SIG-M5 treated with dmso at 0.1 percent for 504 hours (cell line): ENCODE measurements at regions not wholly inside any gene's neighbourhood (a gene's known extent, or its start where the extent isn't known, plus 50 kb on each side); places are given as distances from the start of the nearest gene placed in this dataset.

Experiments
- DNase-seq: peaks from one replicate; lab custom pipeline; 2025; ENCODE audit not compliant: unreplicated experiment; lab: John Stamatoyannopoulos, UW

- no peak for DNase-seq
Observed at GRCh38 chr16:5479926-5480325, 382.3 kb upstream of the EEF2KMT start.

GRCh38 chr16:5478036-5478435, 380.4 kb upstream of the EEF2KMT start:
- no peak for DNase-seq

- DNase-seq: no peak
Observed at GRCh38 chr16:5477251-5477650, 379.7 kb upstream of the EEF2KMT start.

- no peak for DNase-seq
Observed at GRCh38 chr16:5472552-5472951, 375.0 kb upstream of the EEF2KMT start.

GRCh38 chr16:5468488-5468887, 370.9 kb upstream of the EEF2KMT start:
- no peak for DNase-seq

GRCh38 chr16:5467552-5467951, 370.0 kb upstream of the EEF2KMT start:
- no peak for DNase-seq

GRCh38 chr16:5466551-5466950, 369.0 kb upstream of the EEF2KMT start:
- no peak for DNase-seq

- DNase-seq: no peak
Observed at GRCh38 chr16:5465714-5466113, 368.1 kb upstream of the EEF2KMT start.

GRCh38 chr16:5463820-5464219, 366.2 kb upstream of the EEF2KMT start:
- DNase-seq: no peak

GRCh38 chr16:5461574-5461973, 364.0 kb upstream of the EEF2KMT start:
- no peak for DNase-seq

GRCh38 chr16:5461141-5461540, 363.5 kb upstream of the EEF2KMT start:
- DNase-seq: no peak

GRCh38 chr16:5460701-5461100, 363.1 kb upstream of the EEF2KMT start:
- no peak for DNase-seq

GRCh38 chr16:5459863-5460262, 362.3 kb upstream of the EEF2KMT start:
- DNase-seq: no peak

GRCh38 chr16:5455110-5455509, 357.5 kb upstream of the EEF2KMT start:
- DNase-seq: no peak

GRCh38 chr16:5454349-5454748, 356.8 kb upstream of the EEF2KMT start:
- no peak for DNase-seq

GRCh38 chr16:5451641-5452040, 354.0 kb upstream of the EEF2KMT start:
- DNase-seq: no peak

- no peak for DNase-seq
Observed at GRCh38 chr16:5450409-5451104, 353.0 kb upstream of the EEF2KMT start.

GRCh38 chr16:5449901-5450300, 352.3 kb upstream of the EEF2KMT start:
- DNase-seq: no peak

- DNase-seq: no peak
Observed at GRCh38 chr16:5448798-5449197, 351.2 kb upstream of the EEF2KMT start.

- DNase-seq: no peak
Observed at GRCh38 chr16:5447734-5448133, 350.1 kb upstream of the EEF2KMT start.

- no peak for DNase-seq
Observed at GRCh38 chr16:5446623-5447240, 349.1 kb upstream of the EEF2KMT start.

GRCh38 chr16:5444189-5444588, 346.6 kb upstream of the EEF2KMT start:
- DNase-seq: no peak

GRCh38 chr16:5442986-5443385, 345.4 kb upstream of the EEF2KMT start:
- no peak for DNase-seq
